HG02870 (cell line): ENCODE measurements at regions not wholly inside any gene's neighbourhood (a gene's known extent, or its start where the extent isn't known, plus 50 kb on each side); places are given as distances from the start of the nearest gene placed in this dataset.

Experiments
- ATAC-seq: cut with Tn5 transposase; IDR thresholded peaks from one replicate; pipeline ENCODE4 v1.9.1; 2021; ENCODE audit warnings: mild to moderate bottlenecking, moderate library complexity; ENCODE audit not compliant: unreplicated experiment

- ATAC-seq: no peak
Observed at GRCh38 chr6:117076076-117076475, 189.3 kb upstream of the VGLL2 start.

GRCh38 chr6:117077300-117077699 is 188.1 kb upstream of the VGLL2 start:
- ATAC-seq: no peak

- no peak for ATAC-seq
Observed at GRCh38 chr6:117078624-117079023, 186.7 kb upstream of the VGLL2 start.

- ATAC-seq: no peak
Observed at GRCh38 chr6:117079951-117080350, 185.4 kb upstream of the VGLL2 start.

GRCh38 chr6:117089604-117090003 is 175.8 kb upstream of the VGLL2 start:
- ATAC-seq: no peak

- no peak for ATAC-seq
Observed at GRCh38 chr6:117110146-117110545, 155.2 kb upstream of the VGLL2 start.

- ATAC-seq: no peak
Observed at GRCh38 chr6:117110737-117111136, 154.6 kb upstream of the VGLL2 start.

GRCh38 chr6:117117652-117118051 is 147.7 kb upstream of the VGLL2 start:
- ATAC-seq: no peak

- no peak for ATAC-seq
Observed at GRCh38 chr6:117118490-117118889, 146.9 kb upstream of the VGLL2 start.

- no peak for ATAC-seq
Observed at GRCh38 chr6:117126213-117126612, 139.1 kb upstream of the VGLL2 start.

GRCh38 chr6:117128052-117128451 is 137.3 kb upstream of the VGLL2 start:
- ATAC-seq: no peak

GRCh38 chr6:117130125-117130524 is 135.2 kb upstream of the VGLL2 start:
- ATAC-seq: no peak

GRCh38 chr6:117136702-117137101 is 128.7 kb upstream of the VGLL2 start:
- no peak for ATAC-seq

- ATAC-seq: no peak
Observed at GRCh38 chr6:117137711-117138110, 127.6 kb upstream of the VGLL2 start.

- ATAC-seq: no peak
Observed at GRCh38 chr6:117138425-117138824, 126.9 kb upstream of the VGLL2 start.

GRCh38 chr6:117138920-117139319 is 126.4 kb upstream of the VGLL2 start:
- no peak for ATAC-seq

- ATAC-seq: no peak
Observed at GRCh38 chr6:117142142-117142541, 123.2 kb upstream of the VGLL2 start.

- no peak for ATAC-seq
Observed at GRCh38 chr6:117142995-117143394, 122.4 kb upstream of the VGLL2 start.

- no peak for ATAC-seq
Observed at GRCh38 chr6:117143647-117144046, 121.7 kb upstream of the VGLL2 start.

GRCh38 chr6:117145940-117146339 is 119.4 kb upstream of the VGLL2 start:
- no peak for ATAC-seq

GRCh38 chr6:117149324-117149723 is 116.0 kb upstream of the VGLL2 start:
- ATAC-seq: no peak

GRCh38 chr6:117156741-117157140 is 108.6 kb upstream of the VGLL2 start:
- ATAC-seq: no peak

GRCh38 chr6:117157448-117157847 is 107.9 kb upstream of the VGLL2 start:
- ATAC-seq: no peak
